ENCODE measurements at regions not wholly inside any gene's neighbourhood (a gene's known extent, or its start where the extent isn't known, plus 50 kb on each side); places are given as distances from the start of the nearest gene placed in this dataset.

GRCh38 chr9:78680196-78680595 is 383.3 kb downstream of the PSAT1 start:
- TF ChIP-seq CTCF (IDR thresholded peaks at IDR 0.05 in 4 of 5, conservative IDR thresholded peaks at IDR 0.05 in 1 of 5) = no peak
- no peak for TF ChIP-seq POLR2A (IDR thresholded peaks at IDR 0.05)

Measured in gastrocnemius medialis (tissue), 4 donors.